Thoracic aorta (tissue), 2 donors: ENCODE measurements at regions not wholly inside any gene's neighbourhood (a gene's known extent, or its start where the extent isn't known, plus 50 kb on each side); places are given as distances from the start of the nearest gene placed in this dataset.

Experiments used
- ATAC-seq: fragments of 150-250 bp; one replicate; pipeline ENCODE4 v1.8.0; 2017; ENCODE audit warnings: low read depth; ENCODE audit not compliant: insufficient number of reproducible peaks, low FRiP score
- DNase-seq: peaks from one replicate; pipeline ENCODE4 v3.0.0-alpha.2; 2020; ENCODE audit warnings: low spot score
- H3K27ac ChIP-seq, 2 donors: fragments of 200-600 bp; sonication (generic); 1 replicate in 1 of 2; 2 replicates in 1 of 2; pipeline ENCODE4 v1.5.1; 2016; ENCODE audit warnings: mild to moderate bottlenecking in 2 of 2, moderate library complexity in 2 of 2
- H3K27me3 ChIP-seq: fragments of 200-600 bp; sonication (generic); replicated peaks from 2 replicates; pipeline ENCODE4 v1.6.0; 2016; ENCODE audit warnings: mild to moderate bottlenecking; ENCODE audit not compliant: insufficient read depth
- H3K36me3 ChIP-seq: fragments of 200-600 bp; sonication (generic); one replicate; pipeline ENCODE4 v1.5.1; 2016
- H3K4me1 ChIP-seq, 2 donors: fragments of 200-600 bp; sonication (generic); 1 replicate in 1 of 2; 2 replicates in 1 of 2; pipeline versions ENCODE4 v1.5.1 to v1.6.0; 2016; ENCODE audit warnings: low read depth in 2 of 2, mild to moderate bottlenecking in 1 of 2; ENCODE audit not compliant: control insufficient read depth in 1 of 2
- H3K4me3 ChIP-seq: fragments of 200-600 bp; sonication (generic); 2 replicates; pipeline ENCODE4 v1.5.1; 2016; ENCODE audit warnings: mild to moderate bottlenecking
- H3K9me3 ChIP-seq: fragments of 200-600 bp; sonication (generic); 2 replicates; pipeline ENCODE4 v1.5.1; 2016
- CTCF ChIP-seq: fragments of 200-600 bp; sonication (generic); IDR thresholded peaks from one replicate; pipeline ENCODE4 v1.5.1; 2019; ENCODE audit warnings: antibody characterized with exemption

- Histone ChIP-seq H3K27me3 (no peaks in the 10 kb centered on the region), H3K36me3 (no peaks in the 10 kb centered on the region), H3K4me3 (no peak overlapping the region), H3K4me1 (no peaks in the 10 kb centered on the region), H3K27ac (no peak overlapping the region), H3K9me3 (no peaks in the 10 kb centered on the region)
- no peak for TF ChIP-seq CTCF
- no peak for ATAC-seq
- DNase-seq = no peak
Measured at GRCh38 chr13:110991991-110992508, 77.2 kb upstream of the ANKRD10 start.

- no peaks in the 10 kb centered on the region for H3K36me3 ChIP-seq
- no peaks in the 10 kb centered on the region for H3K27me3 ChIP-seq
- no peak for TF ChIP-seq CTCF
- DNase-seq = no peak
- no peak for ATAC-seq
- no peak overlapping the region for H3K4me3 ChIP-seq
- H3K27ac ChIP-seq = no peak overlapping the region
- no peaks in the 10 kb centered on the region for H3K4me1 ChIP-seq
- no peaks in the 10 kb centered on the region for H3K9me3 ChIP-seq
Measured at GRCh38 chr13:110989331-110989730, 74.5 kb upstream of the ANKRD10 start.

DNA sequence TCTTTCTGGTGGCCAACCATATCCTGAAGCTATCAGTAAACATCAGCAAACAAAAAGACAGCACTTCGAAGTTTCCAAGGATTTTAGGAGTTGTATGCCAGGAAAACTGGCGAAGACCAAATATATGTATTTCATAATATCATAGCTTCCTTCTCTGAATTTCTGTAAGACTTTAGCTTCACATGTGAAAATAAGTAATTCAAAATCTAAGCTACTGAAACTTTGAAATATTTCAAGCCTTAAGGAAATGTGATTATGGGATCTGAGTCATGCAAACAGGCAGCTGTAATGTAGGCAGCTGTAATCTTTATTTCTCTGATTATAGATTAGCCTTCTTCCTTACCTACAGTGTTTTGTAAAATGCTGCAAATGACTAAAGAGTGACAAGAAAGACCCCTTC is 70.7 kb upstream of the ANKRD10 start:
- Histone ChIP-seq H3K9me3 (no peaks in the 10 kb centered on the region), H3K36me3 (no peaks in the 10 kb centered on the region), H3K27ac (no peak overlapping the region), H3K4me3 (no peak overlapping the region), H3K4me1 (no peaks in the 10 kb centered on the region), H3K27me3 (no peaks in the 10 kb centered on the region)
- DNase-seq (no peak), ATAC-seq (no peak)
- TF ChIP-seq CTCF = no peak

DNA sequence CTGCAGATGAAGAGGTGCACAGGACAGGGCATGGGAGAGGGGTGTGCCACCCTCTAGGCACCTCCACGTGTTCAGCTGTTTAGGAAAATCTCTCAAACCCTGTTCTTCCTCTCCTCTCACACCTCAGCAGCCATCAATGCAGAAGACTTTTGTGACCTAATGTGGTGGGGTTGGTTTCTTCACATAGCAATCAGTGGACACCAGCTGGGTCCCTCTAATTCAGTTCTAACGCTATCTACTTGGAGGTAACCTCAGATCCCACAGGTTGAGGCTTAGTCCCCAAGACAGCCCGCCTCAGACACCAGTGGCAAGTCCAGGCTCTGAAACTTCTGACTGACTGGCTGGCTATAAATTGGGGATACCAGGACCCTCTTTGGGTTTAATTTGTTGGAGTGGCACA is 69.9 kb upstream of the ANKRD10 start:
- Histone ChIP-seq H3K4me3 (no peak overlapping the region), H3K36me3 (no peaks in the 10 kb centered on the region), H3K27me3 (no peaks in the 10 kb centered on the region), H3K9me3 (no peaks in the 10 kb centered on the region), H3K27ac (no peak overlapping the region), H3K4me1 (no peaks in the 10 kb centered on the region)
- DNase-seq (no peak), ATAC-seq (no peak)
- no peak for TF ChIP-seq CTCF

- Histone ChIP-seq H3K27me3 (no peaks in the 10 kb centered on the region), H3K36me3 (no peaks in the 10 kb centered on the region), H3K9me3 (no peaks in the 10 kb centered on the region), H3K4me1 (no peaks in the 10 kb centered on the region), H3K4me3 (no peak overlapping the region), H3K27ac (no peak overlapping the region)
- DNase-seq (no peak), ATAC-seq (no peak)
- TF ChIP-seq CTCF = no peak
Measured at GRCh38 chr13:110984381-110984780, 69.5 kb upstream of the ANKRD10 start.
